ENCODE measurements at regions not wholly inside any gene's neighbourhood (a gene's known extent, or its start where the extent isn't known, plus 50 kb on each side); places are given as distances from the start of the nearest gene placed in this dataset.

- Histone ChIP-seq H3K4me2 (ENCODE audit: low read depth, low read length, poor library complexity, severe bottlenecking) (no peak overlapping the region), H3F3A (ENCODE audit: insufficient read depth) (no peaks in the 10 kb centered on the region), H3K27me3 (ENCODE audit: low read length) (no peaks in the 10 kb centered on the region), H3K79me2 (ENCODE audit: insufficient read depth, low read length) (no peaks in the 10 kb centered on the region), H3K4me3 (ENCODE audit: insufficient read depth, low read length, poor library complexity, severe bottlenecking) (no peak overlapping the region), H4K20me1 (ENCODE audit: low read depth, low read length) (no peaks in the 10 kb centered on the region), H3K9me3 (ENCODE audit: insufficient read depth, low read length) (no peaks in the 10 kb centered on the region), H3K27ac (ENCODE audit: low read depth, low read length) (no peak overlapping the region), H3K9ac (ENCODE audit: low read length) (no peak overlapping the region), H2AFZ (ENCODE audit: low read depth, low read length, severe bottlenecking) (no peak overlapping the region), H3K9me2 (replicated peaks; ENCODE audit: insufficient read depth, low read length) (no peaks in the 10 kb centered on the region), H3K36me3 (ENCODE audit: low read length) (no peaks in the 10 kb centered on the region)
- TF ChIP-seq CTCF (IDR thresholded peaks at IDR 0.05; ENCODE audit: insufficient read depth, low read length, poor library complexity, severe bottlenecking) = no peak
- no peak for TF ChIP-seq EZH2phosphoT487 (conservative IDR thresholded peaks at IDR 0.05; ENCODE audit: low read length)
These were observed 114.7 kb upstream of the WDFY3 start for GRCh38 chr4:85081196-85081595.

GRCh38 chr4:85084371-85085094 lies 118.0 kb upstream of the WDFY3 start:
- H3F3A ChIP-seq (ENCODE audit: insufficient read depth) = no peaks in the 10 kb centered on the region
- no peaks in the 10 kb centered on the region for H4K20me1 ChIP-seq (ENCODE audit: low read depth, low read length)
- H3K79me2 ChIP-seq (ENCODE audit: insufficient read depth, low read length) = no peaks in the 10 kb centered on the region
- no peaks in the 10 kb centered on the region for H3K9me3 ChIP-seq (ENCODE audit: insufficient read depth, low read length)
- H2AFZ ChIP-seq (ENCODE audit: low read depth, low read length, severe bottlenecking) = no peak overlapping the region
- no peak overlapping the region for H3K9ac ChIP-seq (ENCODE audit: low read length)
- no peak for TF ChIP-seq EZH2phosphoT487 (conservative IDR thresholded peaks at IDR 0.05; ENCODE audit: low read length)
- peak; percentile 48 for TF ChIP-seq CTCF (IDR thresholded peaks at IDR 0.05; ENCODE audit: insufficient read depth, low read length, poor library complexity, severe bottlenecking)
- no peak overlapping the region for H3K27ac ChIP-seq (ENCODE audit: low read depth, low read length)
- no peaks in the 10 kb centered on the region for H3K9me2 ChIP-seq (replicated peaks; ENCODE audit: insufficient read depth, low read length)
- no peak overlapping the region for H3K4me2 ChIP-seq (ENCODE audit: low read depth, low read length, poor library complexity, severe bottlenecking)
- no peaks in the 10 kb centered on the region for H3K27me3 ChIP-seq (ENCODE audit: low read length)
- H3K36me3 ChIP-seq (ENCODE audit: low read length) = no peaks in the 10 kb centered on the region
- no peak overlapping the region for H3K4me3 ChIP-seq (ENCODE audit: insufficient read depth, low read length, poor library complexity, severe bottlenecking)

GRCh38 chr4:85086721-85087120 lies 120.2 kb upstream of the WDFY3 start:
- no peaks in the 10 kb centered on the region for H3K27me3 ChIP-seq (ENCODE audit: low read length)
- no peak overlapping the region for H3K4me2 ChIP-seq (ENCODE audit: low read depth, low read length, poor library complexity, severe bottlenecking)
- no peaks in the 10 kb centered on the region for H3K9me3 ChIP-seq (ENCODE audit: insufficient read depth, low read length)
- H3K36me3 ChIP-seq (ENCODE audit: low read length) = no peaks in the 10 kb centered on the region
- no peak overlapping the region for H2AFZ ChIP-seq (ENCODE audit: low read depth, low read length, severe bottlenecking)
- H4K20me1 ChIP-seq (ENCODE audit: low read depth, low read length) = no peaks in the 10 kb centered on the region
- H3K79me2 ChIP-seq (ENCODE audit: insufficient read depth, low read length) = no peaks in the 10 kb centered on the region
- TF ChIP-seq CTCF (IDR thresholded peaks at IDR 0.05; ENCODE audit: insufficient read depth, low read length, poor library complexity, severe bottlenecking) (no peak), EZH2phosphoT487 (conservative IDR thresholded peaks at IDR 0.05; ENCODE audit: low read length) (no peak)
- H3F3A ChIP-seq (ENCODE audit: insufficient read depth) = no peaks in the 10 kb centered on the region
- H3K9me2 ChIP-seq (replicated peaks; ENCODE audit: insufficient read depth, low read length) = no peaks in the 10 kb centered on the region
- no peak overlapping the region for H3K4me3 ChIP-seq (ENCODE audit: insufficient read depth, low read length, poor library complexity, severe bottlenecking)
- no peak overlapping the region for H3K9ac ChIP-seq (ENCODE audit: low read length)
- no peak overlapping the region for H3K27ac ChIP-seq (ENCODE audit: low read depth, low read length)

Measured in SU-DHL-6 (cell line).